Thyroid gland (tissue), 4 donors: ENCODE measurements at regions not wholly inside any gene's neighbourhood (a gene's known extent, or its start where the extent isn't known, plus 50 kb on each side); places are given as distances from the start of the nearest gene placed in this dataset.

ENCODE experiments used
- CTCF ChIP-seq, 6 experiments: fragments of 200-600 bp in 3 of 6; fragments of 450-650 bp in 3 of 6; sonication (generic) in 3 of 6; IDR thresholded peaks; one replicate each; pipeline ENCODE4 v1.5.1; 2016 to 2019; ENCODE audit warnings: antibody characterized with exemption in 6 of 6, mild to moderate bottlenecking in 2 of 6, inconsistent platforms in 1 of 6, moderate library complexity in 1 of 6
- POLR2A ChIP-seq, 2 donors: fragments of 450-650 bp; IDR thresholded peaks; one replicate each; pipeline ENCODE4 v1.6.1; 2017; ENCODE audit warnings: antibody characterized with exemption in 2 of 2, mild to moderate bottlenecking in 2 of 2, moderate library complexity in 1 of 2

- TF ChIP-seq CTCF (IDR thresholded peaks at IDR 0.05) (no peak), POLR2A (IDR thresholded peaks at IDR 0.05) (no peak)
These were observed 1553.1 kb upstream of the ADGRL3 start for GRCh38 chr4:59647011-59647410.
